ENCODE measurements at regions not wholly inside any gene's neighbourhood (a gene's known extent, or its start where the extent isn't known, plus 50 kb on each side); places are given as distances from the start of the nearest gene placed in this dataset.
A peak's percentile ranks its signal among the peaks of the same experiment; 100 is the strongest.
"Not testable (repeated sequence)": the region's sequence is repeated elsewhere in the genome, so short reads cannot be mapped to it uniquely, and the experiment has no call there.

- DNase-seq: no peak
Measured at GRCh38 chr3:192038726-192039125, 577.8 kb downstream of the PYDC2 start.

GRCh38 chr3:192039593-192039992 is 578.6 kb downstream of the PYDC2 start:
- no peak for DNase-seq

GRCh38 chr3:192040282-192041043 is 579.5 kb downstream of the PYDC2 start:
- no peak for DNase-seq

GRCh38 chr3:192042116-192042515 is 581.2 kb downstream of the PYDC2 start:
- no peak for DNase-seq

GRCh38 chr3:192054881-192055280 is 593.9 kb downstream of the PYDC2 start:
- DNase-seq: no peak

- DNase-seq: no peak
Measured at GRCh38 chr3:192055946-192056345, 595.0 kb downstream of the PYDC2 start.

- DNase-seq: peak; percentile 42
Measured at GRCh38 chr3:192057261-192057660, 596.3 kb downstream of the PYDC2 start.

- DNase-seq: peak; percentile 86
Measured at GRCh38 chr3:192060160-192060781, 599.3 kb downstream of the PYDC2 start.

- DNase-seq: no peak
Measured at GRCh38 chr3:192061426-192061825, 600.5 kb downstream of the PYDC2 start.

- DNase-seq: no peak
Measured at GRCh38 chr3:192062186-192062585, 601.2 kb downstream of the PYDC2 start.

- DNase-seq: no peak
Measured at GRCh38 chr3:192063570-192063969, 602.6 kb downstream of the PYDC2 start.

GRCh38 chr3:192064959-192065358 is 604.0 kb downstream of the PYDC2 start:
- DNase-seq: no peak

- DNase-seq: not testable (repeated sequence)
Measured at GRCh38 chr3:192066253-192066652, 605.3 kb downstream of the PYDC2 start.

- DNase-seq: no peak
Measured at GRCh38 chr3:192068464-192069254, 607.7 kb downstream of the PYDC2 start.

- no peak for DNase-seq
Measured at GRCh38 chr3:192077795-192078497, 617.0 kb downstream of the PYDC2 start.

- no peak for DNase-seq
Measured at GRCh38 chr3:192079098-192079497, 618.1 kb downstream of the PYDC2 start.

- DNase-seq: no peak
Measured at GRCh38 chr3:192080336-192080735, 619.4 kb downstream of the PYDC2 start.

- no peak for DNase-seq
Measured at GRCh38 chr3:192082730-192083660, 622.0 kb downstream of the PYDC2 start.
